ENCODE measurements at regions not wholly inside any gene's neighbourhood (a gene's known extent, or its start where the extent isn't known, plus 50 kb on each side); places are given as distances from the start of the nearest gene placed in this dataset.
A peak's percentile ranks its signal among the peaks of the same experiment; 100 is the strongest.

DNA sequence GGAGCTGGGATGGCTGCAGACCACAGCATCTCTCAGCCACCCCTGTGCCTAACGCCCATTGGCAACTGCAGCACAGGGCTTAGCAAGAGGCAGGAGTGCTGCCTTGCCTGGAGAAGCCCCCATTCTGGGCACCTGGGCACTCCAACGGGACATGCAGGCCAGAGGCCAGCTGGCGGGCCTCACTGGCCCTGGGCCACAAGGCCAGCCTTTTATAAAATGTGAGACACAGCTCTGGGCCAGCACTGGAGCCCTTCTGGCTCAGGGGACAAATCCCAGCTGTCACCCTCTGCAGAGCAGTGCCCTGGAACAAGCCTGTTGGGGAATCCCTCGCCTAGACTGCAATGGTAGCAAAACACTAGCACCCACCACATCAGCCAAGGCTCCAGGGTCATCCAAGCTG lies 171.8 kb downstream of the WSCD1 start:
- H3K9ac ChIP-seq (ENCODE audit: low read depth, low read length), result no peak overlapping the region
- H3K4me3 ChIP-seq (ENCODE audit: low read depth, low read length), result no peak overlapping the region
- H3K4me1 ChIP-seq (ENCODE audit: control insufficient read depth, insufficient read depth, low read length), result peaks cover 44% of the 10 kb centered on the region
- H3K27ac ChIP-seq (ENCODE audit: low read depth, low read length), result peak overlapping the region; percentile 7
- H3K9me3 ChIP-seq (ENCODE audit: control insufficient read depth, insufficient read depth, low read length), result no peaks in the 10 kb centered on the region
- H3K27me3 ChIP-seq (ENCODE audit: control insufficient read depth, insufficient read depth, low read length), result no peaks in the 10 kb centered on the region
- H3K36me3 ChIP-seq (ENCODE audit: control insufficient read depth, insufficient read depth, low read length), result no peaks in the 10 kb centered on the region

DNA sequence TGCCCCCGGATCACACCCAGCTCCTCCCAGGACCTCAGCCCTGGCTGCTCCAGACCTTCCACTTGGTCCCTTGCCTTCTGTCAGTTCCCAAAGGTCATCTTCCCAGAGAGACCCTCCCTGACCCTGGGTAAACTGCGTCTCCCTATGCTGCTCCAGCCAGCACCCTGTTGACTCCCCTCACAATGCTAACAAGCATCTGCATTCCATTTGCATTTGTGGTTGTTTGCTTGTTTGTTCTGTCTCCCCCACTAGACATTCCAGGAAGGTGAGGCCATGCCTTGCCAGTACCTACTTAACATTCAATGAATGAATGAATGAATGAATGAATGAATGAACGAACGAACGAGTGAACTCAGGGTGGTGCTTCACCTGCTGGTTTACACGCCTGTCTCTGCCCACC lies 171.2 kb downstream of the WSCD1 start:
- peak overlapping the region; percentile 37 for H3K27ac ChIP-seq (ENCODE audit: low read depth, low read length)
- peaks cover 44% of the 10 kb centered on the region for H3K4me1 ChIP-seq (ENCODE audit: control insufficient read depth, insufficient read depth, low read length)
- no peaks in the 10 kb centered on the region for H3K36me3 ChIP-seq (ENCODE audit: control insufficient read depth, insufficient read depth, low read length)
- no peak overlapping the region for H3K9ac ChIP-seq (ENCODE audit: low read depth, low read length)
- H3K4me3 ChIP-seq (ENCODE audit: low read depth, low read length), result no peak overlapping the region
- H3K9me3 ChIP-seq (ENCODE audit: control insufficient read depth, insufficient read depth, low read length), result no peaks in the 10 kb centered on the region
- H3K27me3 ChIP-seq (ENCODE audit: control insufficient read depth, insufficient read depth, low read length), result no peaks in the 10 kb centered on the region

DNA sequence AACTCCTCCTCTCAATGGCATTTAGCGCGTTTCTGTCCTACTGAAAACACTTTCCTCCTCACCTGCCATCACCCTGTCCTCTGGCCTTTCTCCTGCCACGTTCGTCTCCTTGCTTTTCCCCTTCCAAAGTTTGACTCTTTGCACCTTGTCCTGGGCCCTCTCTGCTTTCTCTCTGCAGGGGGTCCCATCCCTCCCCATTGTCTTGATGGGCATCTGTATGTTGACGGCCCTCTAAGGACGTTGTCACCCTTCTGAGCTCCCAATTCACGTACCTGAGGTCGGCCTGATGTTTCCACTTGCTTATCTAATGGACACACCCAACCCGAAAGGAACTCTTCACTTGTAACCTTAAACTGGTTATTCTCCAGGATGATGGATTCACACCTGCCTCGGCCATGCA lies 170.4 kb downstream of the WSCD1 start:
- Histone ChIP-seq H3K4me1 (ENCODE audit: control insufficient read depth, insufficient read depth, low read length) (peaks cover 44% of the 10 kb centered on the region), H3K4me3 (ENCODE audit: low read depth, low read length) (no peak overlapping the region), H3K9ac (ENCODE audit: low read depth, low read length) (no peak overlapping the region), H3K9me3 (ENCODE audit: control insufficient read depth, insufficient read depth, low read length) (no peaks in the 10 kb centered on the region), H3K36me3 (ENCODE audit: control insufficient read depth, insufficient read depth, low read length) (no peaks in the 10 kb centered on the region), H3K27me3 (ENCODE audit: control insufficient read depth, insufficient read depth, low read length) (no peaks in the 10 kb centered on the region), H3K27ac (ENCODE audit: low read depth, low read length) (no peak overlapping the region)

DNA sequence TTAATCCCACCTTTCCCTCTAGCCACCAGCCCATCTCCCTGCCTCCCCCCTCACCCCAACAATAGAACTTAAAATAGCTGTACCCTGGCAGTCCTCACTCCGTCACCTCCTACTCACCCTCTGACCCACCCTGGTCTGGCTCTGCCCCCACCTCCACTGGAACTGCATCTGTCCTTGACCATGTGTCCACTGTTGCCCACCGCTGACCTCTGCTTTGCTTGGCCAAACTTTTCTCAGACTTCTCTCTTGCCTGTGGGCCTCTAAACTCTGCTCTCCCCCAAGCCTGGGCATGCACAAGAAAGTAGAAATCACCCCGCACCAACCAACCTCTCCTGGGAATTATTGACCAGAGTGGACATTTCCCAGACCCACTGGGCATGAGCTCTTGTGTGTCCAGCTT lies 169.8 kb downstream of the WSCD1 start:
- Histone ChIP-seq H3K9me3 (ENCODE audit: control insufficient read depth, insufficient read depth, low read length) (no peaks in the 10 kb centered on the region), H3K4me3 (ENCODE audit: low read depth, low read length) (no peak overlapping the region), H3K36me3 (ENCODE audit: control insufficient read depth, insufficient read depth, low read length) (no peaks in the 10 kb centered on the region), H3K9ac (ENCODE audit: low read depth, low read length) (no peak overlapping the region), H3K27ac (ENCODE audit: low read depth, low read length) (no peak overlapping the region), H3K27me3 (ENCODE audit: control insufficient read depth, insufficient read depth, low read length) (no peaks in the 10 kb centered on the region), H3K4me1 (ENCODE audit: control insufficient read depth, insufficient read depth, low read length) (peaks cover 44% of the 10 kb centered on the region)

- H3K4me1 ChIP-seq (ENCODE audit: control insufficient read depth, insufficient read depth, low read length), result peaks cover 44% of the 10 kb centered on the region
- no peak overlapping the region for H3K9ac ChIP-seq (ENCODE audit: low read depth, low read length)
- H3K27ac ChIP-seq (ENCODE audit: low read depth, low read length), result peak overlapping the region; percentile 18
- H3K4me3 ChIP-seq (ENCODE audit: low read depth, low read length), result no peak overlapping the region
- no peaks in the 10 kb centered on the region for H3K36me3 ChIP-seq (ENCODE audit: control insufficient read depth, insufficient read depth, low read length)
- no peaks in the 10 kb centered on the region for H3K9me3 ChIP-seq (ENCODE audit: control insufficient read depth, insufficient read depth, low read length)
- no peaks in the 10 kb centered on the region for H3K27me3 ChIP-seq (ENCODE audit: control insufficient read depth, insufficient read depth, low read length)
These were observed 169.1 kb downstream of the WSCD1 start for GRCh38 chr17:6239241-6239798.

DNA sequence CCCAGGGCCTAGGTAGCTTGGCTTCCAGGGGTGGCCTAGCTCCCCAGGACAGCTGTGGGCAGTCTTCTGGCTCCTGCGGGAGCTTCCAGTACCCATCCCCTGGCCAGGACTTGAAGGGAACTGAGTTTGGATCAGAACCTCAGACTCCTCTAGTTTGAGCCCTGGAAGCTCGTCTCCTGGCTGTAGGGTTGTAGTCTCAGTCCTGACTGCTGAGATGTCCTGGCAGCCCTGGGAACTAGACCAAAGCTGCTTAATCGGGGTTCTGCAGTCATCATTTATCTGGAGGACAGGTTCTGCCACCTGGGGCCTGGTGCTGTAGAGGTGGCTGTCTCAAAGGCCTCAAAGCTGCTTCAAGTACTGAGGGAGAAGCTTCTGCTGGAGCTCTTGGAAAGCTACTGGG lies 163.7 kb downstream of the WSCD1 start:
- Histone ChIP-seq H3K9ac (ENCODE audit: low read depth, low read length) (no peak overlapping the region), H3K27me3 (ENCODE audit: control insufficient read depth, insufficient read depth, low read length) (no peaks in the 10 kb centered on the region), H3K4me1 (ENCODE audit: control insufficient read depth, insufficient read depth, low read length) (peaks cover 10% of the 10 kb centered on the region), H3K36me3 (ENCODE audit: control insufficient read depth, insufficient read depth, low read length) (no peaks in the 10 kb centered on the region), H3K9me3 (ENCODE audit: control insufficient read depth, insufficient read depth, low read length) (no peaks in the 10 kb centered on the region), H3K27ac (ENCODE audit: low read depth, low read length) (no peak overlapping the region), H3K4me3 (ENCODE audit: low read depth, low read length) (no peak overlapping the region)

- Histone ChIP-seq H3K27me3 (ENCODE audit: control insufficient read depth, insufficient read depth, low read length) (no peaks in the 10 kb centered on the region), H3K4me1 (ENCODE audit: control insufficient read depth, insufficient read depth, low read length) (peaks cover 10% of the 10 kb centered on the region), H3K9ac (ENCODE audit: low read depth, low read length) (no peak overlapping the region), H3K4me3 (ENCODE audit: low read depth, low read length) (no peak overlapping the region), H3K9me3 (ENCODE audit: control insufficient read depth, insufficient read depth, low read length) (no peaks in the 10 kb centered on the region), H3K36me3 (ENCODE audit: control insufficient read depth, insufficient read depth, low read length) (no peaks in the 10 kb centered on the region), H3K27ac (ENCODE audit: low read depth, low read length) (no peak overlapping the region)
These were observed 163.2 kb downstream of the WSCD1 start for GRCh38 chr17:6233339-6233738.

DNA sequence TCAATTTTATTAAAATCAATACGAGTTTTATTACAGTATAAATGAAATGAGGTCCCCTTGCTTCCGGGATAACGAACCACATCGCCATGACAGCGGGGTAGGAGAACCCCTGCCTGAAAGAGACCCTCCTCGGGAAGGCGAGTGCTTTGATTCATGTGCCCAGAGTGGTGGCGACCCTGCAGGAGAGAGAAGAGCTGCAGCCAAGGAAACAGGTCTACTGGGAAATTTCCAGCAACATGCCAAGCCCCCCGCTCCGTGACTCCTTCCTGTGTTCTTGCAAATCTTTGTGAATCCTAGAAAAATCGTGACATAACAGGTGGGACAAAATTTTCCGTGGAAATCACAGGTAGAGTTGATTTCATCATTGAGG lies 162.5 kb downstream of the WSCD1 start:
- Histone ChIP-seq H3K4me3 (ENCODE audit: low read depth, low read length) (no peak overlapping the region), H3K9me3 (ENCODE audit: control insufficient read depth, insufficient read depth, low read length) (no peaks in the 10 kb centered on the region), H3K36me3 (ENCODE audit: control insufficient read depth, insufficient read depth, low read length) (no peaks in the 10 kb centered on the region), H3K27ac (ENCODE audit: low read depth, low read length) (no peak overlapping the region), H3K4me1 (ENCODE audit: control insufficient read depth, insufficient read depth, low read length) (peaks cover 10% of the 10 kb centered on the region), H3K27me3 (ENCODE audit: control insufficient read depth, insufficient read depth, low read length) (no peaks in the 10 kb centered on the region), H3K9ac (ENCODE audit: low read depth, low read length) (no peak overlapping the region)

- no peak overlapping the region for H3K4me3 ChIP-seq (ENCODE audit: low read depth, low read length)
- 0 out of 2 replicates have a peak, but pooled peaks cover 6% of the 10 kb centered on the region for H3K4me1 ChIP-seq (ENCODE audit: control insufficient read depth, insufficient read depth, low read length)
- no peak overlapping the region for H3K9ac ChIP-seq (ENCODE audit: low read depth, low read length)
- no peak overlapping the region for H3K27ac ChIP-seq (ENCODE audit: low read depth, low read length)
- no peaks in the 10 kb centered on the region for H3K36me3 ChIP-seq (ENCODE audit: control insufficient read depth, insufficient read depth, low read length)
- H3K9me3 ChIP-seq (ENCODE audit: control insufficient read depth, insufficient read depth, low read length), result no peaks in the 10 kb centered on the region
- H3K27me3 ChIP-seq (ENCODE audit: control insufficient read depth, insufficient read depth, low read length), result no peaks in the 10 kb centered on the region
These were observed 161.9 kb downstream of the WSCD1 start for GRCh38 chr17:6231886-6232731.

- Histone ChIP-seq H3K4me1 (ENCODE audit: control insufficient read depth, insufficient read depth, low read length) (0 out of 2 replicates have a peak, but pooled peaks cover 6% of the 10 kb centered on the region), H3K36me3 (ENCODE audit: control insufficient read depth, insufficient read depth, low read length) (no peaks in the 10 kb centered on the region), H3K9ac (ENCODE audit: low read depth, low read length) (no peak overlapping the region), H3K27me3 (ENCODE audit: control insufficient read depth, insufficient read depth, low read length) (no peaks in the 10 kb centered on the region), H3K27ac (ENCODE audit: low read depth, low read length) (no peak overlapping the region), H3K9me3 (ENCODE audit: control insufficient read depth, insufficient read depth, low read length) (no peaks in the 10 kb centered on the region), H3K4me3 (ENCODE audit: low read depth, low read length) (no peak overlapping the region)
These were observed 161.3 kb downstream of the WSCD1 start for GRCh38 chr17:6231465-6231864.

GRCh38 chr17:6218333-6218732 lies 148.2 kb downstream of the WSCD1 start:
- no peak overlapping the region for H3K9ac ChIP-seq (ENCODE audit: low read depth, low read length)
- H3K4me3 ChIP-seq (ENCODE audit: low read depth, low read length), result no peak overlapping the region
- H3K9me3 ChIP-seq (ENCODE audit: control insufficient read depth, insufficient read depth, low read length), result peaks cover 5% of the 10 kb centered on the region
- 0 out of 2 replicates have a peak, but pooled peaks cover under 1% of the 10 kb centered on the region for H3K4me1 ChIP-seq (ENCODE audit: control insufficient read depth, insufficient read depth, low read length)
- H3K36me3 ChIP-seq (ENCODE audit: control insufficient read depth, insufficient read depth, low read length), result no peaks in the 10 kb centered on the region
- no peak overlapping the region for H3K27ac ChIP-seq (ENCODE audit: low read depth, low read length)
- H3K27me3 ChIP-seq (ENCODE audit: control insufficient read depth, insufficient read depth, low read length), result no peaks in the 10 kb centered on the region
